ENCODE measurements at regions not wholly inside any gene's neighbourhood (a gene's known extent, or its start where the extent isn't known, plus 50 kb on each side); places are given as distances from the start of the nearest gene placed in this dataset.

- peaks cover 3% of the 10 kb centered on the region for H3K27me3 Mint-ChIP-seq
- ATAC-seq (ENCODE audit: low read depth) (no peak), DNase-seq (ENCODE audit: low spot score in 2 of 2) (no peak)
- peaks cover 5% of the 10 kb centered on the region for H3K36me3 Mint-ChIP-seq
- peaks cover 9% of the 10 kb centered on the region for H3K4me1 Mint-ChIP-seq
- no peak overlapping the region for H3K27ac Mint-ChIP-seq
- peaks cover 3% of the 10 kb centered on the region for H3K9me3 Mint-ChIP-seq
- H3K4me3 Mint-ChIP-seq, result no peak overlapping the region
These were observed 276.1 kb downstream of the BCL2 start for GRCh38 chr18:63043516-63043915.

- Mint-ChIP-seq H3K27ac (no peak overlapping the region), H3K4me1 (peaks cover 9% of the 10 kb centered on the region), H3K9me3 (peaks cover 3% of the 10 kb centered on the region), H3K27me3 (peaks cover 3% of the 10 kb centered on the region), H3K4me3 (no peak overlapping the region), H3K36me3 (peaks cover 5% of the 10 kb centered on the region)
- DNase-seq (ENCODE audit: low spot score in 2 of 2) (no peak), ATAC-seq (ENCODE audit: low read depth) (no peak)
These were observed 277.2 kb downstream of the BCL2 start for GRCh38 chr18:63042351-63042750.

GRCh38 chr18:63040788-63041410 is 278.7 kb downstream of the BCL2 start:
- H3K4me3 Mint-ChIP-seq, result no peak overlapping the region

GRCh38 chr18:63037491-63037890 is 282.1 kb downstream of the BCL2 start:
- H3K36me3 Mint-ChIP-seq, result peaks cover 2% of the 10 kb centered on the region
- no peak for ATAC-seq (ENCODE audit: low read depth)
- H3K4me3 Mint-ChIP-seq, result no peak overlapping the region
- H3K4me1 Mint-ChIP-seq, result peaks cover 9% of the 10 kb centered on the region
- H3K27ac Mint-ChIP-seq, result no peak overlapping the region
- H3K9me3 Mint-ChIP-seq, result no peaks in the 10 kb centered on the region
- no peak for DNase-seq (ENCODE audit: low spot score in 2 of 2)
- H3K27me3 Mint-ChIP-seq, result no peaks in the 10 kb centered on the region

More at GRCh38 chr18:63040788-63041410, 278.7 kb downstream of the BCL2 start:
- H3K27ac Mint-ChIP-seq, result peak overlapping the region; percentile 49
- H3K9me3 Mint-ChIP-seq, result peaks cover 3% of the 10 kb centered on the region
- peaks cover 9% of the 10 kb centered on the region for H3K4me1 Mint-ChIP-seq
- ATAC-seq (ENCODE audit: low read depth) (peak; percentile 90), DNase-seq (ENCODE audit: low spot score in 2 of 2) (no peak)
- peaks cover 5% of the 10 kb centered on the region for H3K36me3 Mint-ChIP-seq
- peaks cover 3% of the 10 kb centered on the region for H3K27me3 Mint-ChIP-seq

GRCh38 chr18:63031375-63031774 is 288.2 kb downstream of the BCL2 start:
- DNase-seq (ENCODE audit: low spot score in 2 of 2), result no peak

More at GRCh38 chr18:63031375-63031774, 288.2 kb downstream of the BCL2 start:
- H3K4me1 Mint-ChIP-seq, result peaks cover 9% of the 10 kb centered on the region
- H3K27me3 Mint-ChIP-seq, result peaks cover 1% of the 10 kb centered on the region
- H3K9me3 Mint-ChIP-seq, result peaks cover 2% of the 10 kb centered on the region
- H3K36me3 Mint-ChIP-seq, result no peaks in the 10 kb centered on the region
- no peak overlapping the region for H3K27ac Mint-ChIP-seq
- H3K4me3 Mint-ChIP-seq, result no peak overlapping the region
- no peak for ATAC-seq (ENCODE audit: low read depth)
